NT2/D1 (cell line): ENCODE measurements at regions not wholly inside any gene's neighbourhood (a gene's known extent, or its start where the extent isn't known, plus 50 kb on each side); places are given as distances from the start of the nearest gene placed in this dataset.

Experiments
- DNase-seq: peaks from one replicate; pipeline ENCODE4 v3.0.0-alpha.2; 2011; ENCODE audit warnings: low read depth, low spot score
- H3K27me3 ChIP-seq: 2 replicates; pipeline ENCODE4 v1.6.0; 2011; ENCODE audit warnings: mild to moderate bottlenecking; ENCODE audit not compliant: insufficient read length, insufficient read depth
- H3K36me3 ChIP-seq: 2 replicates; pipeline ENCODE4 v1.6.1; 2011; ENCODE audit warnings: mild to moderate bottlenecking, low read length, mixed read lengths; ENCODE audit not compliant: insufficient read depth, insufficient read length
- H3K4me1 ChIP-seq: 2 replicates; pipeline ENCODE4 v1.5.1; 2011; ENCODE audit not compliant: insufficient read depth, insufficient read length
- H3K4me3 ChIP-seq: 2 replicates; pipeline ENCODE4 v1.5.1; 2011; ENCODE audit warnings: low read depth; ENCODE audit not compliant: insufficient read length
- H3K9ac ChIP-seq: 2 replicates; pipeline ENCODE4 v1.6.0; 2011; ENCODE audit warnings: low read depth; ENCODE audit not compliant: insufficient read length
- H3K9me3 ChIP-seq: 2 replicates; pipeline ENCODE4 v1.5.1; 2011; ENCODE audit warnings: mild to moderate bottlenecking, low read length; ENCODE audit not compliant: insufficient read depth
- SUZ12 ChIP-seq: IDR thresholded peaks from 2 replicates; pipeline ENCODE4 v1.6.1; 2011; ENCODE audit not compliant: insufficient read length, insufficient read depth; ENCODE audit errors: extremely low read depth
- YY1 ChIP-seq: IDR thresholded peaks from 2 replicates; pipeline ENCODE4 v1.6.1; 2011; ENCODE audit not compliant: insufficient read length, insufficient read depth
- ZNF274 ChIP-seq: IDR thresholded peaks from 2 replicates; pipeline ENCODE4 v1.6.1; 2011; ENCODE audit warnings: mild to moderate bottlenecking, low read depth, low read length

GRCh38 chr13:108156749-108157148 lies 58.6 kb downstream of the LIG4 start:
- Histone ChIP-seq H3K4me1 (no peaks in the 10 kb centered on the region), H3K9ac (no peak overlapping the region), H3K4me3 (no peak overlapping the region), H3K9me3 (peaks cover 5% of the 10 kb centered on the region; the same call in 1 of the 2 replicates), H3K36me3 (no peaks in the 10 kb centered on the region), H3K27me3 (no peaks in the 10 kb centered on the region)
- TF ChIP-seq SUZ12: no peak
- no peak for TF ChIP-seq YY1
- DNase-seq: no peak

DNA sequence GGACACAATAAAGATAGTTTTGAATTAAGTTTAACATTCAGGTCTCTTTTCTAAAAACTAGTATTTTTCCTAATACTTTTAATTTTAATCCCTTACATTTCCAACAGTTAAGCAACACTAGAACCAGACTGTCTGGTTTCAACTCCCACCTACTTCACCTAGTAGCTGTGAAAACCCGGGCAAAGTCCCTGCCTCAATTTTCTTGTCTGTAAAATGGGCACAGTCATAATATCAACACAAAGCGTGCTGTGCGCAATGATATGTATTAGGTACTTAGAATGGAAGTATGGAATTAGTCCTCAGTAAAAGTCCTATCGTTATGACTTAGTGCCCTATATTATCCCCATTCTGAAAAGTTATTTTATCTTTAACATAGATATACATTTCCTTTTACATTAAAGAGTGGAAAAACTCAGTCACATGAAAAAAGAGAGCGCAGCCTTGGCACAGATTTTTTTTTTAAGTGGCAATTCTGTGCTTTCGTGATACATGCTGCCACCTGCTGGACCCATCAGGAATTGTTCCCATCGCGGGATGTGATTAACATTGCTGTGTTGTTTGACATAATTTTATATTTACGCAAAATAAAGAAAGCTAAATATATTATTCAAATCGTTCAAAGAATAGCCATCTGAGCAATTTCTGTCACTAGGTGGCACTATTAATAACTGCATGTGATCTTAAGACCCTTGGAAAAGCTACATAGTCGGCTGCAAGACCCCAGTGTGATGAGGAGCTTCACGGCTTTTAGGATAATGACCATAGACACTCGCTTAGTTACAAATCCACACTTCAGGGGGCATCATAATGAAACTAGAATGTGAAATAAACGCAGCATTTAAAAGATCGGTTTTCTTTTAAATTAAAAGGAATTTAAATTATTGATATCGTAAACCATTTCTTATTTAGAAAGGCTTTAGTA lies 59.9 kb downstream of the LIG4 start:
- Histone ChIP-seq H3K4me1 (no peaks in the 10 kb centered on the region), H3K4me3 (no peak overlapping the region), H3K9me3 (peaks cover 5% of the 10 kb centered on the region; the same call in 1 of the 2 replicates), H3K9ac (no peak overlapping the region), H3K36me3 (no peaks in the 10 kb centered on the region), H3K27me3 (no peaks in the 10 kb centered on the region)
- peak; percentile 22 for DNase-seq
- TF ChIP-seq ZNF274: no peak
- no peak for TF ChIP-seq SUZ12
- TF ChIP-seq YY1: no peak

GRCh38 chr13:108154421-108154858 lies 60.9 kb downstream of the LIG4 start:
- no peaks in the 10 kb centered on the region for H3K27me3 ChIP-seq
- DNase-seq: no peak

DNA sequence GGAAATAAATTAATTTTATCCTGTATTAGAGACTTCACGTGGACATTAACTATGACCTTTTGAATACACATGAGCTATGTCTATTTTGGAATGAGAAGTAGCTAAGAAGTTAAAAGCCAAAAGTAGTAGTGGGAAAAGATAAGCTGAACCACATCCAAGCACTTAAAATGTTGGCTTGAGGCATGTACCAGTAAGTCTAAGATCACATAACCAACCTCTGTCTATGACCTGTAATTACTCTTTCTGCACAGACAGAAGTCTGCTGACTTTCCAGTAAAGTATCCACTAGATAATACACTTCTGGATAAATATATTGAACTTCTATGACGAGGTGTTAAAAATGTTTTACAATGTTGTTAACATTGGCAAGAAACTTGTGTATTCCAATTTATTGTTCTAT lies 68.7 kb downstream of the LIG4 start:
- no peak overlapping the region for H3K9ac ChIP-seq
- H3K4me1 ChIP-seq: no peaks in the 10 kb centered on the region
- no peak for TF ChIP-seq SUZ12
- no peak for TF ChIP-seq YY1
- TF ChIP-seq ZNF274: no peak
- H3K4me3 ChIP-seq: no peak overlapping the region
- DNase-seq: no peak
- H3K36me3 ChIP-seq: no peaks in the 10 kb centered on the region
- H3K27me3 ChIP-seq: no peaks in the 10 kb centered on the region
- H3K9me3 ChIP-seq: no peaks in the 10 kb centered on the region

More at GRCh38 chr13:108154421-108154858, 60.9 kb downstream of the LIG4 start:
- Histone ChIP-seq H3K4me1 (no peaks in the 10 kb centered on the region), H3K36me3 (no peaks in the 10 kb centered on the region), H3K9ac (no peak overlapping the region), H3K9me3 (peaks cover 5% of the 10 kb centered on the region; the same call in 1 of the 2 replicates), H3K4me3 (no peak overlapping the region)
- TF ChIP-seq SUZ12 (no peak), YY1 (no peak), ZNF274 (no peak)

- Histone ChIP-seq H3K9ac (no peak overlapping the region), H3K27me3 (no peaks in the 10 kb centered on the region), H3K36me3 (no peaks in the 10 kb centered on the region), H3K4me1 (no peaks in the 10 kb centered on the region), H3K9me3 (no peaks in the 10 kb centered on the region), H3K4me3 (no peak overlapping the region)
- DNase-seq: no peak
- TF ChIP-seq ZNF274: no peak
- no peak for TF ChIP-seq YY1
- TF ChIP-seq SUZ12: no peak
Observed at GRCh38 chr13:108142702-108143436, 72.5 kb downstream of the LIG4 start.

DNA sequence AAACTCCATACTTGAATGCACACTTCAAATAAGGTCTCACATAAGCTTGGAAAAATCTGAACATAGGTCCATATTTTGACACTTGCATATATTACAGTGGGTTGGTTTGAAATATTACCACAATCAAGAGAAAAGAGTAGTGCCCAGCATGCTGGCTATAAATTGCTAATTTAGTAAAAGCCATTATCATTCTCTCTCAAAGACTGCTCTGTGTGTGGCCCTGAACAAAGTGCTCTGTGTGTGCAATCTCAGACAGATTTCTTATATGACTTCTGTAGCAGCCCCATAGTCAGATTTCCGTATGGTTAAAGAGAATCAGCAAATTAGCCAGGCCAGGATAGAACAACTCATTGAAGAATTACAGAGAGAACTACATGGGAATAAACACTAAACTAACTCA lies 78.2 kb downstream of the LIG4 start:
- Histone ChIP-seq H3K4me3 (no peak overlapping the region), H3K9me3 (no peaks in the 10 kb centered on the region), H3K9ac (no peak overlapping the region), H3K4me1 (no peaks in the 10 kb centered on the region), H3K27me3 (no peaks in the 10 kb centered on the region), H3K36me3 (no peaks in the 10 kb centered on the region)
- DNase-seq: no peak
- no peak for TF ChIP-seq ZNF274
- no peak for TF ChIP-seq SUZ12
- no peak for TF ChIP-seq YY1

GRCh38 chr13:108127406-108127805 lies 87.9 kb downstream of the LIG4 start:
- TF ChIP-seq ZNF274 (no peak), YY1 (no peak), SUZ12 (no peak)
- H3K36me3 ChIP-seq: no peaks in the 10 kb centered on the region
- no peak overlapping the region for H3K9ac ChIP-seq
- H3K9me3 ChIP-seq: no peaks in the 10 kb centered on the region
- H3K4me3 ChIP-seq: no peak overlapping the region
- H3K4me1 ChIP-seq: no peaks in the 10 kb centered on the region
- no peaks in the 10 kb centered on the region for H3K27me3 ChIP-seq
- DNase-seq: no peak
